ENCODE measurements at regions not wholly inside any gene's neighbourhood (a gene's known extent, or its start where the extent isn't known, plus 50 kb on each side); places are given as distances from the start of the nearest gene placed in this dataset.

- H3K4me3 Mint-ChIP-seq, result no peak overlapping the region
- no peak overlapping the region for H3K27ac Mint-ChIP-seq
- H3K36me3 Mint-ChIP-seq (ENCODE audit: low read depth), result no peaks in the 10 kb centered on the region
- peaks cover 29% of the 10 kb centered on the region for H3K4me1 Mint-ChIP-seq (ENCODE audit: low read depth)
- no peak for TF ChIP-seq CTCF (IDR thresholded peaks at IDR 0.05)
- DNase-seq, result no peak
- no peaks in the 10 kb centered on the region for H3K9me3 Mint-ChIP-seq
- no peaks in the 10 kb centered on the region; the same call in 1 of the 2 replicates for H3K27me3 Mint-ChIP-seq (ENCODE audit: insufficient read depth)
These were observed 60.9 kb upstream of the TMEM17 start for GRCh38 chr2:62566847-62567246.

- Mint-ChIP-seq H3K27me3 (ENCODE audit: insufficient read depth) (no peaks in the 10 kb centered on the region; the same call in 1 of the 2 replicates), H3K36me3 (ENCODE audit: low read depth) (no peaks in the 10 kb centered on the region), H3K4me3 (no peak overlapping the region), H3K27ac (no peak overlapping the region), H3K9me3 (no peaks in the 10 kb centered on the region), H3K4me1 (ENCODE audit: low read depth) (peaks cover 25% of the 10 kb centered on the region)
- DNase-seq, result no peak
- no peak for TF ChIP-seq CTCF (IDR thresholded peaks at IDR 0.05)
These were observed 59.4 kb upstream of the TMEM17 start for GRCh38 chr2:62565309-62565908.

GRCh38 chr2:62564380-62565137, 58.6 kb upstream of the TMEM17 start:
- no peak for TF ChIP-seq CTCF (IDR thresholded peaks at IDR 0.05)
- H3K36me3 Mint-ChIP-seq (ENCODE audit: low read depth), result no peaks in the 10 kb centered on the region
- H3K27ac Mint-ChIP-seq, result no peak overlapping the region
- no peak for DNase-seq
- no peaks in the 10 kb centered on the region; the same call in 1 of the 2 replicates for H3K27me3 Mint-ChIP-seq (ENCODE audit: insufficient read depth)
- H3K4me1 Mint-ChIP-seq (ENCODE audit: low read depth), result peaks cover 20% of the 10 kb centered on the region
- no peaks in the 10 kb centered on the region for H3K9me3 Mint-ChIP-seq
- H3K4me3 Mint-ChIP-seq, result no peak overlapping the region

GRCh38 chr2:62561586-62561985, 55.6 kb upstream of the TMEM17 start:
- H3K4me3 Mint-ChIP-seq, result no peak overlapping the region
- H3K4me1 Mint-ChIP-seq (ENCODE audit: low read depth), result no peaks in the 10 kb centered on the region
- H3K27ac Mint-ChIP-seq, result no peak overlapping the region
- H3K27me3 Mint-ChIP-seq (ENCODE audit: insufficient read depth), result no peaks in the 10 kb centered on the region
- H3K9me3 Mint-ChIP-seq, result no peaks in the 10 kb centered on the region
- TF ChIP-seq CTCF (IDR thresholded peaks at IDR 0.05), result no peak
- no peaks in the 10 kb centered on the region; the same call in 1 of the 2 replicates for H3K36me3 Mint-ChIP-seq (ENCODE audit: low read depth)
- no peak for DNase-seq

GRCh38 chr2:62559582-62559981, 53.6 kb upstream of the TMEM17 start:
- Mint-ChIP-seq H3K27ac (no peak overlapping the region), H3K4me3 (no peak overlapping the region), H3K4me1 (ENCODE audit: low read depth) (no peaks in the 10 kb centered on the region), H3K27me3 (ENCODE audit: insufficient read depth) (no peaks in the 10 kb centered on the region), H3K36me3 (ENCODE audit: low read depth) (no peaks in the 10 kb centered on the region; the same call in 1 of the 2 replicates), H3K9me3 (no peaks in the 10 kb centered on the region)
- no peak for TF ChIP-seq CTCF (IDR thresholded peaks at IDR 0.05)
- DNase-seq, result no peak

All from HFFc6 (cell line).